PC-9 (cell line): ENCODE measurements at regions not wholly inside any gene's neighbourhood (a gene's known extent, or its start where the extent isn't known, plus 50 kb on each side); places are given as distances from the start of the nearest gene placed in this dataset.

Source experiments
- EZH2 ChIP-seq: fragments of 200-600 bp; sonication (generic); IDR thresholded peaks from 2 replicates; pipeline ENCODE4 v1.8.0; 2017; ENCODE audit warnings: antibody characterized with exemption, low read depth
- TF ChIP-seq, protein P1 (sequence below): fragments of 200-600 bp; sonication (generic); conservative IDR thresholded peaks from 2 replicates; pipeline ENCODE4 v1.6.1; 2017; ENCODE audit warnings: mixed run types, antibody characterized with exemption, mild to moderate bottlenecking, moderate library complexity

DNA sequence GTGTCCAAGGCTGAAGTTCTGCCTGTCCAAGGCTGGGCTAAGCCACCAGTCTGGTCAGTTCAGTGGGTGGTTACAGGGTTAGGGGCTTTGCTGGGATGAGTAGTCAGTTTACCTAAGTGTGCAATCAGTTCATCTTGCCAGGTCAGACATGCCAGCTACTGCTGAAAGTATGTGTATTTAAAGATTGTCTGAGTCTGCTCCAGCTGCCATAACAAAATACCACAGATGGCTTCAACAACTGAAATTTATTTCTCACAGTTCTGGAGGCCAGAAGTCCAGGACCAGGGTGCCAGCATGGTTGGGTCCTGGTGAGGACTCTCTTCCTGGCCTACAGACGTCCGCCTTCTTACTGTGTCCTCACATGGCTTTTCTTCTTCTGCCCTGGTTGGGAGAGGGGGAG is 52.4 kb upstream of the TNS3 start:
- no peak for TF ChIP-seq EZH2
- TF ChIP-seq, protein P1, sequence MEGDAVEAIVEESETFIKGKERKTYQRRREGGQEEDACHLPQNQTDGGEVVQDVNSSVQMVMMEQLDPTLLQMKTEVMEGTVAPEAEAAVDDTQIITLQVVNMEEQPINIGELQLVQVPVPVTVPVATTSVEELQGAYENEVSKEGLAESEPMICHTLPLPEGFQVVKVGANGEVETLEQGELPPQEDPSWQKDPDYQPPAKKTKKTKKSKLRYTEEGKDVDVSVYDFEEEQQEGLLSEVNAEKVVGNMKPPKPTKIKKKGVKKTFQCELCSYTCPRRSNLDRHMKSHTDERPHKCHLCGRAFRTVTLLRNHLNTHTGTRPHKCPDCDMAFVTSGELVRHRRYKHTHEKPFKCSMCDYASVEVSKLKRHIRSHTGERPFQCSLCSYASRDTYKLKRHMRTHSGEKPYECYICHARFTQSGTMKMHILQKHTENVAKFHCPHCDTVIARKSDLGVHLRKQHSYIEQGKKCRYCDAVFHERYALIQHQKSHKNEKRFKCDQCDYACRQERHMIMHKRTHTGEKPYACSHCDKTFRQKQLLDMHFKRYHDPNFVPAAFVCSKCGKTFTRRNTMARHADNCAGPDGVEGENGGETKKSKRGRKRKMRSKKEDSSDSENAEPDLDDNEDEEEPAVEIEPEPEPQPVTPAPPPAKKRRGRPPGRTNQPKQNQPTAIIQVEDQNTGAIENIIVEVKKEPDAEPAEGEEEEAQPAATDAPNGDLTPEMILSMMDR = no peak
